B cell (primary cell): ENCODE measurements at regions not wholly inside any gene's neighbourhood (a gene's known extent, or its start where the extent isn't known, plus 50 kb on each side); places are given as distances from the start of the nearest gene placed in this dataset.

Experiments used
- CTCF ChIP-seq: fragments of 200-600 bp; IDR thresholded peaks from one replicate; pipeline ENCODE4 v1.8.0; 2022; ENCODE audit warnings: antibody characterized with exemption, mild to moderate bottlenecking
- EZH2 ChIP-seq: IDR thresholded peaks from 2 replicates; pipeline ENCODE4 v1.6.1; 2012; ENCODE audit warnings: borderline replicate concordance, low read depth, mild to moderate bottlenecking, moderate library complexity, low read length; ENCODE audit not compliant: insufficient read depth, poor library complexity, severe bottlenecking

- no peak for TF ChIP-seq CTCF
- TF ChIP-seq EZH2: no peak
Measured at GRCh38 chr1:240693844-240694243, 81.9 kb upstream of the GREM2 start.
